ENCODE measurements at regions not wholly inside any gene's neighbourhood (a gene's known extent, or its start where the extent isn't known, plus 50 kb on each side); places are given as distances from the start of the nearest gene placed in this dataset.
"Not testable (repeated sequence)": the region's sequence is repeated elsewhere in the genome, so short reads cannot be mapped to it uniquely, and the experiment has no call there.

DNA sequence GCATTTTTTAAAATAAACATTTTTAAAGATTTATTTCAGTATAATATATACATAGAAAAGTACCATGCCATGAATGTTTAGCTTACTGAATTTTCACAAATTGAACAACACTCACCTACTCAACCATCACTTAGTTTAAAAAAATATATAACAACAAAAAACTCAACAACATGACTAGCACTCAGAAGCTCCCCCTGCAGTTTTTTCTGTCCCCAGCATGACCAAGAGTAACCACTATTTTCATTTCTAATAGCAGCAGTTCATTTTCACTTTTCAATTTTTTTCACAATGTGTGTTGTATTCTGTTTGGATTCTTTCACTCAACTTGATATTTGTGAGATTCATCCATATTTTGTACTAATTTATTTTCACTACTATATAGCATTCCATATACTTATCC, 162.3 kb upstream of the POGK start:
- Histone ChIP-seq H3K4me1 (no peaks in the 10 kb centered on the region), H3K9me3 (no peaks in the 10 kb centered on the region), H3K36me3 (no peaks in the 10 kb centered on the region), H3K4me3 (no peak overlapping the region), H3K27me3 (no peaks in the 10 kb centered on the region), H3K27ac (no peak overlapping the region)
- DNase-seq (ENCODE audit: low spot score in 2 of 2) = no peak
- no peak for TF ChIP-seq POLR2AphosphoS5 (IDR thresholded peaks at IDR 0.05)
- no peak for TF ChIP-seq POLR2A (IDR thresholded peaks at IDR 0.05)
- TF ChIP-seq EP300 (IDR thresholded peaks at IDR 0.05) = no peak
- TF ChIP-seq, protein P1, sequence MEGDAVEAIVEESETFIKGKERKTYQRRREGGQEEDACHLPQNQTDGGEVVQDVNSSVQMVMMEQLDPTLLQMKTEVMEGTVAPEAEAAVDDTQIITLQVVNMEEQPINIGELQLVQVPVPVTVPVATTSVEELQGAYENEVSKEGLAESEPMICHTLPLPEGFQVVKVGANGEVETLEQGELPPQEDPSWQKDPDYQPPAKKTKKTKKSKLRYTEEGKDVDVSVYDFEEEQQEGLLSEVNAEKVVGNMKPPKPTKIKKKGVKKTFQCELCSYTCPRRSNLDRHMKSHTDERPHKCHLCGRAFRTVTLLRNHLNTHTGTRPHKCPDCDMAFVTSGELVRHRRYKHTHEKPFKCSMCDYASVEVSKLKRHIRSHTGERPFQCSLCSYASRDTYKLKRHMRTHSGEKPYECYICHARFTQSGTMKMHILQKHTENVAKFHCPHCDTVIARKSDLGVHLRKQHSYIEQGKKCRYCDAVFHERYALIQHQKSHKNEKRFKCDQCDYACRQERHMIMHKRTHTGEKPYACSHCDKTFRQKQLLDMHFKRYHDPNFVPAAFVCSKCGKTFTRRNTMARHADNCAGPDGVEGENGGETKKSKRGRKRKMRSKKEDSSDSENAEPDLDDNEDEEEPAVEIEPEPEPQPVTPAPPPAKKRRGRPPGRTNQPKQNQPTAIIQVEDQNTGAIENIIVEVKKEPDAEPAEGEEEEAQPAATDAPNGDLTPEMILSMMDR (IDR thresholded peaks at IDR 0.05) = no peak

DNA sequence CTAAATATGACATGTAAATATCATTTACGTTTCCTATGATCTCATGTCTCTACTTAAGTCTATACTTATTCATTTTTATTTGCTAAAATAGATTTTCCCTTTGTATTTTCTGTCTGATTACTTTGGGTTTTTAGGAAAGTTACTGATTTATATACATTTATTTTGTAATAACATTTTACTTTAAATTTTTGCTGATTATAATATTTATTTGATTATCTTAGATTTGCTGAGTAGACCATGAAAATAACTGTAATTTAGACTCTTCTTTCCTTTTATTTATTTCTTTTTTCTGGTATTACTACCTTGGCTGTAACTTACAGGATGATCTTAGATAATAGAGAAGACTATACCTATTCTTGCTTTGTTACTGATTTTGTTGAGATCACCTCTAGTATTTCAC, 159.9 kb upstream of the POGK start:
- no peaks in the 10 kb centered on the region for H3K4me1 ChIP-seq
- no peak overlapping the region for H3K4me3 ChIP-seq
- no peak overlapping the region for H3K27ac ChIP-seq
- H3K36me3 ChIP-seq = no peaks in the 10 kb centered on the region
- no peak for DNase-seq (ENCODE audit: low spot score in 2 of 2)
- no peaks in the 10 kb centered on the region for H3K27me3 ChIP-seq
- WGBS = 81% methylated on average over 1 of the region's 1 CpG
- TF ChIP-seq, protein P1 (IDR thresholded peaks at IDR 0.05) = no peak
- no peak for TF ChIP-seq POLR2AphosphoS5 (IDR thresholded peaks at IDR 0.05)
- no peak for TF ChIP-seq POLR2A (IDR thresholded peaks at IDR 0.05)
- TF ChIP-seq EP300 (IDR thresholded peaks at IDR 0.05) = no peak
- H3K9me3 ChIP-seq = no peaks in the 10 kb centered on the region

DNA sequence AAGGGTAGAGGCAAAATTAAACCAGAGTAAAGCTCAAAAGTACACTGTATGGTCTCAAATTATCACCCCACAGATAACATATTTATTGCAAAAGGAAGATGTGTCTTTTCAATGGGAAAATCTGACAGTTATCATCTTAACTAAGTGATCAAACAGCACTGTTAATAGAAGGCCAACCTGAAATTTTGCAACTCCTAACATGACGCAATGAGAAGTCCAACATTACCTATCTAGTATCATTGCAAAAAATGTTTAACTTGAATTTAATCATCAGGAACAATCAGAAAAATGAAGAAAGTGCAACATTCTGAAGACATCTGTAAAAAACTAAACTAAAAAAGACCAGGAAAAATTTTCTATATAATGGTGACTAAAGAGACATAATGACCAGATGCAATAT, 156.7 kb upstream of the POGK start:
- peaks cover 3% of the 10 kb centered on the region for H3K27me3 ChIP-seq
- WGBS = 95% methylated on average over 1 of the region's 1 CpG
- no peak overlapping the region for H3K4me3 ChIP-seq
- H3K36me3 ChIP-seq = no peaks in the 10 kb centered on the region
- TF ChIP-seq POLR2AphosphoS5 (IDR thresholded peaks at IDR 0.05) (no peak), POLR2A (IDR thresholded peaks at IDR 0.05) (no peak)
- TF ChIP-seq, protein P1 (IDR thresholded peaks at IDR 0.05) = no peak
- H3K27ac ChIP-seq = no peak overlapping the region
- H3K9me3 ChIP-seq = no peaks in the 10 kb centered on the region
- no peak for DNase-seq (ENCODE audit: low spot score in 2 of 2)
- H3K4me1 ChIP-seq = no peaks in the 10 kb centered on the region

DNA sequence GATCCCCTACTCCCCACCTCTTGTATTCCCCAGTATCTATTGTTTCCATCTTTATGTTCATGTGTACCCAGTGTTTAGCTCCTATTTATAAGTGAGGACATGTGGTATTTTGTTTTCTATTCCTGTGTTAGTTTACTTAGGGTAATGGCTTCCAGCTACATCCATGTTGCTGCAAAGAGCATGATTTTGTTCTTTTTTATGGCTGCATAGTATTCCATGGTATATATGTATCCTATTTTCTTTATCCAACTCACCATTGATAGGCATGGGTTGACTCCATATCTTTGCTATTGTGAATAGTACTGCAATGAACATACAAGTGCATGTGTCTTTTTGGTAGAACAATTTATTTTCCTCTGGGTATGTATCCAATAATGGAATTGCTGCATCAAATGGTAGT, 154.6 kb upstream of the POGK start:
- DNase-seq (ENCODE audit: low spot score in 2 of 2); H3K4me1 ChIP-seq; H3K4me3 ChIP-seq; H3K9me3 ChIP-seq; H3K27ac ChIP-seq; H3K36me3 ChIP-seq; H3K27me3 ChIP-seq: not testable (repeated sequence)

DNA sequence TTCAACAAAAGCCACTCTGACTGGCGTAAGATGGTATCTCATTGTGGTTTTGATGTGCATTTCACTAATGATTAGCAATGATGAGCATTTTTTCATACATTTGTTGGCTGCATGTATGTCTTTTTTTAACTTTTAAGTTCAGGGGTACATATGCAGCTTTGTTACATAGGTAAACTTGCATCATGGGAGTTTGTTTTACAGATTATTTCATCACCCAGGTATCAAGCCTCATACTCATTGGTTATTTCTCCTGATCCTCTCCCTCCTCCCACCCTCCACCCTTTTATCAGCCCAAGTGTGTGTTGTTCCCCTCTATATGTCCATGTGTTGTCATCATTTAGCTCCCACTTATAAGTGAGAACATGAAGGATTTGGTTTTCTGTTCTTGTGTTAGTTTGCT, 154.1 kb upstream of the POGK start:
- WGBS = 97% methylated on average over 1 of the region's 1 CpG
- H3K4me1 ChIP-seq = no peaks in the 10 kb centered on the region
- peaks cover 5% of the 10 kb centered on the region for H3K27me3 ChIP-seq
- no peak overlapping the region for H3K4me3 ChIP-seq
- no peaks in the 10 kb centered on the region for H3K36me3 ChIP-seq
- TF ChIP-seq POLR2AphosphoS5 (IDR thresholded peaks at IDR 0.05) (no peak), EP300 (IDR thresholded peaks at IDR 0.05) (no peak), POLR2A (IDR thresholded peaks at IDR 0.05) (no peak)
- TF ChIP-seq, protein P1 (IDR thresholded peaks at IDR 0.05) = no peak
- DNase-seq (ENCODE audit: low spot score in 2 of 2) = no peak
- H3K27ac ChIP-seq = no peak overlapping the region
- no peaks in the 10 kb centered on the region for H3K9me3 ChIP-seq

DNA sequence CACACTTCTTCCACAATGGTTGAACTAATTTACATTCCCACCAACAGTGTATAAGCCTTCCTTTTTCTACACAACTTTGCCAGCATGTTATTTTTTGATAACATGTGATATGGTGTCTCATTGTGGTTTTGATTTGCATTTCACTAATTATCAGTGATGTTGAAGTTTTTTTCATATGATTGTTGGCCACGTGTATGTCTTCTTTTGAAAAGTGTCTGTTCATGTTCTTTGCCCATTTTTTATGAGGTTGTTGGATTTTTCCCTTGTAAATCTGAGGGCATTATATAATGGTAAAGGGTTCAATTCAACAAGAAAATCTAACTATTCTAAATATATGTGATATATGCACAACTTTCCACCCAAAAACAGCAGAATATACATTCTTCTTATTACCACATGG, 153.4 kb upstream of the POGK start:
- not testable (repeated sequence) for DNase-seq (ENCODE audit: low spot score in 2 of 2); H3K4me3 ChIP-seq; H3K27me3 ChIP-seq; H3K9me3 ChIP-seq; H3K4me1 ChIP-seq; H3K36me3 ChIP-seq; H3K27ac ChIP-seq
- 71% methylated on average over 1 of the region's 1 CpG for WGBS

DNA sequence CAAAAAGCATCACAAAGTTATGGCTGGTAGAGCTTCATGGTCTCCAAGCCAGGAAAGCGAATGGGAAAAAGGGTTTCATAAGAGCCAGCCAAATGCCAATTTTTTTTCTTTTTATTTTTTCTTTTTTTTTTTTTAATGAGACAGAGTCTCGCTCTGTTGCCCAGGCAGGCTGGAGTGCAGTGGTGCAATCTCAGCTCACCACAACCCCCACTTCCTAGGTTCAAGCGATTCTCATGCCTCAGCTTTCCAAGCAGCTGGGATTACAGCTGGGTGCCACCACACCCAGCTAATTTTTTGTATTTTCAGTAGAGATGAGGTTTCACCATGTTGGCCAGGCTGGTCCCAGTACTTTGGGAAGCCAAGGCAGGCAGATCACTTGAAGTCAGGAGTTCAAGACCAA, 148.7 kb upstream of the POGK start:
- 89% methylated on average over 3 of the region's 3 CpGs for WGBS
- H3K9me3 ChIP-seq; H3K27me3 ChIP-seq; H3K27ac ChIP-seq; H3K4me1 ChIP-seq; H3K36me3 ChIP-seq; H3K4me3 ChIP-seq; DNase-seq (ENCODE audit: low spot score in 2 of 2): not testable (repeated sequence)
